AG04450 (cell line): ENCODE measurements at regions not wholly inside any gene's neighbourhood (a gene's known extent, or its start where the extent isn't known, plus 50 kb on each side); places are given as distances from the start of the nearest gene placed in this dataset.

ENCODE experiments used
- CTCF ChIA-PET: fragments of 300-600, 350-600 bp; formaldehyde crosslinking; extraction: SDS; loops from one replicate; lab custom pipeline; 2022; ENCODE audit warnings: antibody characterized with exemption, inconsistent platforms; lab: Charles Lee
- POLR2A ChIA-PET: fragments of 350-600 bp; formaldehyde crosslinking; extraction: SDS; loops from one replicate; lab custom pipeline; 2021; ENCODE audit warnings: antibody characterized with exemption, inconsistent platforms; lab: Yijun Ruan, JAX
- DNase-seq: peaks from one replicate; pipeline ENCODE4 v3.0.0-alpha.2; 2011; ENCODE audit warnings: low read depth, low spot score
- H3K27ac ChIP-seq: one replicate; pipeline ENCODE4 v1.5.1; 2012; ENCODE audit warnings: low read depth, low read length, control low read depth
- H3K27me3 ChIP-seq: one replicate; pipeline ENCODE4 v1.6.0; 2012; ENCODE audit warnings: low read length; ENCODE audit not compliant: control insufficient read depth, insufficient read depth
- H3K4me3 ChIP-seq: 2 replicates; pipeline ENCODE4 v1.5.1; 2011; ENCODE audit warnings: mild to moderate bottlenecking, low read depth, low read length, control low read depth
- H3K9me3 ChIP-seq: 2 replicates; pipeline ENCODE4 v1.5.1; 2012; ENCODE audit warnings: low read length; ENCODE audit not compliant: control insufficient read depth, insufficient read depth
- TF ChIP-seq, protein P1 (sequence below): IDR thresholded peaks from 2 replicates; pipeline ENCODE4 v1.5.1; 2011; ENCODE audit warnings: low read depth, low read length, control low read depth, inconsistent platforms

DNA sequence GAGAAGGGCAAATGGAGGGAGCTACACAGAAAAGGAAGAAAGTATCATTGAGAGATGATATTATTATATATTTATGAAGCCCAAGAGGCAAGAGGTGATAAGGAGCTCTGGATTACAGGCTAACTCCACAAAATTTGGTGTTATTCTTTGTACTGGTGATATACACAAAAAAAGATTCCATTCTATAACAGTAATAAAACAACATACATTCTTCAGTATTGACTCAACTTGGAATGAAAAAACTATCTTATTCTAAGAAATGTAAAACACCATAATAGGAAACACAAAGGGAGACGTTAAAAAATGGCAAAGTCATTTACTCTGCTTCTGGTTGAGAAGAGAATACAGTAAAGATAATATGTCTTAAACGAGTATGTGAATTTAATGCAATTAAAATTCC lies 99.4 kb downstream of the TEX35 start:
- peak overlapping the region; percentile 96 for H3K27ac ChIP-seq

DNA sequence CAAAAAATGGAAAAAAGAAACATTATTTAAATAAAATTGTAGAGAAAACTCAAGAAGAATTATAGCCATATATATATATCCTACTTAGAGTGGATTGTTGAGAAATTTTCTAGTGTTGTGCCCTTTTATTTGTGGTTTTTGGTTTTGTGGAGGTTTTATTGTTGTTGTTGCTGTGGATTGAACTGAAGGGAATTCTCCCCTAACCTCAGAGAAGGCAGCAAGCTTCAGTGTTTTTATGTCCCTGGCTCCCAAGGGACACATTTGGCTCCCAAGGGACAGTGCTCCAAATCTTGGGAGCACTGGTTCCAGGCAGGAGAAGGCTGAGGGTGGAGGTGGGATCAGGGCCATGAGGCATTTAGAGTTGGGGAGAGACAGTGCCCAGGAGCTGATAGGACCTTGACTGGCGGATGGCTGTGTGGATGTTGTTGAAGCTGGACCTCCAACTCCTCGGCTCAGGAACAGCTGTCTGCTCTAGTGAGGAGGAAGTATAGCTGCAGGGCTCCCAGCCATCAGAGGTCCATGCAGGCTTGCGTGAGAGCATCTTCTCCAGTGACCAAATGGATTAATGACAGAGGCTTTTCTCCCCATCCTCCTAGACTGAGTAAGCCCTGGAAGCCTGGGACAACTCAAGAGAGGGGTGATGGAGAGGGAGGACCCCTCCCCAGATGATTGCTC lies 100.5 kb downstream of the TEX35 start:
- Histone ChIP-seq H3K27ac (peak overlapping the region; percentile 87), H3K9me3 (no peaks in the 10 kb centered on the region), H3K27me3 (no peaks in the 10 kb centered on the region), H3K4me3 (no peak overlapping the region)
- ChIA-PET CTCF (interaction anchor here (1.6 to 2.0 kb wide), 2 partner anchors 71 to 77 kb away, joined by 4 to 16 read pairs; no protein-coding TSS in a partner anchor), POLR2A (interaction anchor here (2.4 to 3.8 kb wide), 2 partner anchors 20 to 71 kb away, joined by 8 to 13 read pairs; no protein-coding TSS in a partner anchor)
- TF ChIP-seq, protein P1, sequence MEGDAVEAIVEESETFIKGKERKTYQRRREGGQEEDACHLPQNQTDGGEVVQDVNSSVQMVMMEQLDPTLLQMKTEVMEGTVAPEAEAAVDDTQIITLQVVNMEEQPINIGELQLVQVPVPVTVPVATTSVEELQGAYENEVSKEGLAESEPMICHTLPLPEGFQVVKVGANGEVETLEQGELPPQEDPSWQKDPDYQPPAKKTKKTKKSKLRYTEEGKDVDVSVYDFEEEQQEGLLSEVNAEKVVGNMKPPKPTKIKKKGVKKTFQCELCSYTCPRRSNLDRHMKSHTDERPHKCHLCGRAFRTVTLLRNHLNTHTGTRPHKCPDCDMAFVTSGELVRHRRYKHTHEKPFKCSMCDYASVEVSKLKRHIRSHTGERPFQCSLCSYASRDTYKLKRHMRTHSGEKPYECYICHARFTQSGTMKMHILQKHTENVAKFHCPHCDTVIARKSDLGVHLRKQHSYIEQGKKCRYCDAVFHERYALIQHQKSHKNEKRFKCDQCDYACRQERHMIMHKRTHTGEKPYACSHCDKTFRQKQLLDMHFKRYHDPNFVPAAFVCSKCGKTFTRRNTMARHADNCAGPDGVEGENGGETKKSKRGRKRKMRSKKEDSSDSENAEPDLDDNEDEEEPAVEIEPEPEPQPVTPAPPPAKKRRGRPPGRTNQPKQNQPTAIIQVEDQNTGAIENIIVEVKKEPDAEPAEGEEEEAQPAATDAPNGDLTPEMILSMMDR = no peak
- no peak for DNase-seq

More for the DNA sequence above, 99.4 kb downstream of the TEX35 start:
- H3K27me3 ChIP-seq = no peaks in the 10 kb centered on the region
- no peaks in the 10 kb centered on the region for H3K9me3 ChIP-seq
- POLR2A ChIA-PET = interaction anchor here (0.7 to 3.8 kb wide), 11 partner anchors 11 to 226 kb away, joined by 3 to 13 read pairs (median 5); partner anchors contain the start of gene RALGPS2
- TF ChIP-seq, protein P1 = no peak
- CTCF ChIA-PET = interaction anchor here (0.5 to 2.0 kb wide), 5 partner anchors 70 to 391 kb away, joined by 3 to 16 read pairs (median 3); no protein-coding TSS in a partner anchor
- DNase-seq = no peak
- no peak overlapping the region for H3K4me3 ChIP-seq

DNA sequence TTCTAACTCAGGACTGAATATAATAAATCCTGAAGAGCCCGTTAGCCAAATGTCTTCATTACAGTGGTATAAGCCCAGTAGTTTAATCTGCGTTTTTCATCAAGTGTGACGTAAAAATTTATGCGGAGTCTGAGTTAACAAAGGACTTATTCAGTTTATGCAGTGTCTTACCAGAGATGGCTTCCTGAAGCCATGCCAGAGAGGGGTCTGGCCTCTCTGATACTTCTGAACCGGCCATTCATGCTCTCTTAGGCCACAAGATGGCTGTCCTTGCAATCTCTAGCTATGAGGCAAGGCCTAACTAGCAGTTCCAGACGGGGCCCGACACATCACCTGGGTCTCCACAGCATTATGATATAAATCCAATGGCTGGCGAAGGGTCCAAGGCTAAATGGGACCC lies 101.4 kb downstream of the TEX35 start:
- POLR2A ChIA-PET = interaction anchor here (0.7 kb wide), 2 partner anchors 72 to 78 kb away, joined by 12 to 13 read pairs; no protein-coding TSS in a partner anchor
- H3K27ac ChIP-seq = no peak overlapping the region
- no peaks in the 10 kb centered on the region for H3K27me3 ChIP-seq
- H3K9me3 ChIP-seq = no peaks in the 10 kb centered on the region; the same call in 1 of the 2 replicates
- CTCF ChIA-PET = interaction anchor here (1.6 kb wide), 1 partner anchor 76 kb away, joined by 4 read pairs; no protein-coding TSS in a partner anchor
- DNase-seq = no peak
- H3K4me3 ChIP-seq = no peak overlapping the region
- TF ChIP-seq, protein P1 = no peak

DNA sequence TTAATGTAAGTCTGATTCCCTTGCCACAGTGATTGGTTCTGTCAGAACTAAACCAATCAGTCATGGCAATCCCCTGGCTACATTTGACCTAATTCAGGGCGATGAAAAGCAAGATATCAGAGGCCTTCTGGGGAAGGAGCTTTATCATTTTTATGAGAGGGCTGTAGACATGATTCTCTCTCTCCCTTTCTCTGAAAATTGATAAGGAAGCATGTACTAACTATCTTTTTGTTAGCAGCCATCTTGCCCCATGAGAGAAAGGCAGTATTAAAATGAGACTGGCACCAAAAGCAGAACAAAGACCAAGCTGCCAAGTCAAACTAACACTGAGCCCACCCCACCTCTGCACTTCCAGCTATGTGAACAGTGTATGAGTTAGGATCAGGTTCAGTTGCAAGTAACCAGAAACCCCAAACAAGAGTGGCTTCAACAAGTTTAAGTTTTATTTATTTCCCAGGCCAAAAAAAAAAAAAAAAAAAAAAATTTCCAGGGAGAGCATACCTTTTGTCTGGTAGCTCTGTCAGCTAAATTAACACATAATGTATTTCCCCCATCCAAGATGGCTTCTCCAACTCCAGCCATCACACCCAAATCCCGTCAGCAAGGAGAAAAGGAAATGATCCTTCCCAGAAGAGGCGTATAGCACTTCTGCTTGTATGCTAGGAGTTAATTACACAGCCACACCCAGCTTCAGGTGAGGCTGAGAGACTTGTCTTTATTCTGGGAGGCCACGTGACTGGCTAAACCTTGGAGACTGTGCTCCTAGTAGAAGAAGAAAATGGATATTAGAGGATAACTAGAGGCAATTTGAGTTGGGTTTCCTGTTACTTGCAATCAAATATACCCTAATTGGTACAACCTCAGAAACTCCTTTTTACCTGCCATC lies 105.8 kb upstream of the RALGPS2 start:
- TF ChIP-seq, protein P1 = no peak
- CTCF ChIA-PET = no interaction called here
- POLR2A ChIA-PET = no interaction called here

More for the DNA sequence above, 105.8 kb upstream of the RALGPS2 start:
- Histone ChIP-seq H3K4me3 (no peak overlapping the region), H3K9me3 (peaks cover 3% of the 10 kb centered on the region), H3K27ac (no peak overlapping the region), H3K27me3 (no peaks in the 10 kb centered on the region)
- no peak for DNase-seq
